HEK293 (cell line): ENCODE measurements at regions not wholly inside any gene's neighbourhood (a gene's known extent, or its start where the extent isn't known, plus 50 kb on each side); places are given as distances from the start of the nearest gene placed in this dataset.
A peak's percentile ranks its signal among the peaks of the same experiment; 100 is the strongest.

Experiments used
- ZBTB6 ChIP-seq: fragments of 450-650 bp; formaldehyde crosslinking; IDR thresholded peaks from 2 replicates; pipeline ENCODE4 v1.5.1; 2017; ENCODE audit warnings: missing biosample characterization, missing genetic modification characterization
- ZBTB7A ChIP-seq: fragments of 450-650 bp; formaldehyde crosslinking; IDR thresholded peaks from 2 replicates; pipeline ENCODE4 v1.5.1; 2016; ENCODE audit warnings: low read depth, missing biosample characterization, missing genetic modification characterization
- ZNF175 ChIP-seq: fragments of 450-650 bp; formaldehyde crosslinking; IDR thresholded peaks from 2 replicates; pipeline ENCODE4 v1.5.1; 2016; ENCODE audit warnings: missing biosample characterization, missing genetic modification characterization
- ZNF366 ChIP-seq: fragments of 450-650 bp; formaldehyde crosslinking; conservative IDR thresholded peaks from 2 replicates; pipeline ENCODE4 v1.5.1; 2016; ENCODE audit warnings: missing biosample characterization, missing genetic modification characterization
- ZNF518A ChIP-seq: fragments of 450-650 bp; formaldehyde crosslinking; conservative IDR thresholded peaks from 2 replicates; pipeline ENCODE4 v1.5.1; 2016; ENCODE audit warnings: low read depth, missing biosample characterization, missing genetic modification characterization
- ZNF776 ChIP-seq: fragments of 450-650 bp; formaldehyde crosslinking; IDR thresholded peaks from 2 replicates; pipeline ENCODE4 v1.5.0; 2017; ENCODE audit warnings: missing biosample characterization, missing genetic modification characterization, borderline replicate concordance
- ZNF843 ChIP-seq: fragments of 450-650 bp; formaldehyde crosslinking; IDR thresholded peaks from 2 replicates; pipeline ENCODE4 v1.5.1; 2016; ENCODE audit warnings: missing biosample characterization, missing genetic modification characterization
- TF ChIP-seq, protein P1 (sequence below): fragments of 450-650 bp; formaldehyde crosslinking; IDR thresholded peaks from 2 replicates; pipeline ENCODE4 v1.5.1; 2016; ENCODE audit warnings: missing biosample characterization, missing genetic modification characterization

GRCh38 chr6:97440590-97441176 lies 157.7 kb upstream of the MMS22L start:
- TF ChIP-seq, protein P1, sequence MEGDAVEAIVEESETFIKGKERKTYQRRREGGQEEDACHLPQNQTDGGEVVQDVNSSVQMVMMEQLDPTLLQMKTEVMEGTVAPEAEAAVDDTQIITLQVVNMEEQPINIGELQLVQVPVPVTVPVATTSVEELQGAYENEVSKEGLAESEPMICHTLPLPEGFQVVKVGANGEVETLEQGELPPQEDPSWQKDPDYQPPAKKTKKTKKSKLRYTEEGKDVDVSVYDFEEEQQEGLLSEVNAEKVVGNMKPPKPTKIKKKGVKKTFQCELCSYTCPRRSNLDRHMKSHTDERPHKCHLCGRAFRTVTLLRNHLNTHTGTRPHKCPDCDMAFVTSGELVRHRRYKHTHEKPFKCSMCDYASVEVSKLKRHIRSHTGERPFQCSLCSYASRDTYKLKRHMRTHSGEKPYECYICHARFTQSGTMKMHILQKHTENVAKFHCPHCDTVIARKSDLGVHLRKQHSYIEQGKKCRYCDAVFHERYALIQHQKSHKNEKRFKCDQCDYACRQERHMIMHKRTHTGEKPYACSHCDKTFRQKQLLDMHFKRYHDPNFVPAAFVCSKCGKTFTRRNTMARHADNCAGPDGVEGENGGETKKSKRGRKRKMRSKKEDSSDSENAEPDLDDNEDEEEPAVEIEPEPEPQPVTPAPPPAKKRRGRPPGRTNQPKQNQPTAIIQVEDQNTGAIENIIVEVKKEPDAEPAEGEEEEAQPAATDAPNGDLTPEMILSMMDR (tag by site-specific recombination): peak; percentile 41; the same call in 1 of the 2 replicates
- no peak for TF ChIP-seq ZNF366 (tag by site-specific recombination)
- TF ChIP-seq ZBTB6 (tag by site-specific recombination): no peak
- TF ChIP-seq ZNF175: no peak
- TF ChIP-seq ZNF518A (tag by site-specific recombination): no peak
- TF ChIP-seq ZNF776 (tag by site-specific recombination): no peak
- no peak for TF ChIP-seq ZNF843 (tag by site-specific recombination)
- TF ChIP-seq ZBTB7A: no peak
